ENCODE measurements at regions not wholly inside any gene's neighbourhood (a gene's known extent, or its start where the extent isn't known, plus 50 kb on each side); places are given as distances from the start of the nearest gene placed in this dataset.

DNA sequence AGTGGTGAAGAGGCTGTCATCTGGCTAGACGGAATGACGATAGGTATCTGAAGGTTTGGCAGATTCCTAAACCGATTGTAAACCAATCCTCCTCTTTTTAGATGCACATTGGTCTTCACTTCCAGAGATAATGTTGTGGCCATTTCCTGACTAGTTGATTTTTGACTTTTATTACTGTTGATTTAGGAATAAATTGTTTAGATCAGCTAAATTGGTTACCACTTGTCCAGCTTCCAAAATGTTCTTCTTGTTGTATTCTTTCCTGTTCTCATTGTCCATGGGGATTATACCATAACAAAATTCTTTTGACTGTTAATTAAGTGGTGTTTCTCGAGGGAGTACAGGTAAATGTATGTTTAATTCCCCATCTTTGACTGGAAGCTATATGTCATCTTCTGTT is 119.7 kb downstream of the MACROH2A1 start:
- ATAC-seq, result no peak
- Mint-ChIP-seq H3K36me3 (ENCODE audit: low read depth) (no peaks in the 10 kb centered on the region), H3K9me3 (ENCODE audit: insufficient read depth) (no peaks in the 10 kb centered on the region), H3K4me3 (no peak overlapping the region), H3K27me3 (ENCODE audit: low read depth) (peaks cover 78% of the 10 kb centered on the region), H3K27ac (no peak overlapping the region), H3K4me1 (ENCODE audit: low read depth) (no peaks in the 10 kb centered on the region)
- ChIA-PET CTCF (no interaction called here), POLR2A (no interaction called here)
- no peak for DNase-seq

DNA sequence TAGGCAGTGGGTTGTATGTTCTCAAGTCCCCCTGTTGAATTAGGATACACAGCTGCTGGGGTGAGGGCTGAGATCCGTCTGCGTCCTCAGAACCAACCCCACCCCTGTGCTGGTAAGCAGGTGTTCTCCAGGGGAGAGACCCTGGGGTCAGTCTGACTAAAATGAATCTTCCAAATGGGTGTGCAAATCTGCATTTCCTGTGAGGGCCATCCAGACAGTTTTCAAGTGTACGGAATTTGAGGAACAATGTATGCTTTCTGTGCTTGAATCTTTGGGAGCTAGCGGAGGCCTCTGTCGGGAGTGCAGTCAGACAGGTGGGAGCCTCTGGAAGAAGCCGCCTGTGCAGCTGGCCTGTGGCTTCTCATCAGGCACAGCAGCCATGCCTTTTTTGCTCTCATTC is 122.9 kb downstream of the MACROH2A1 start:
- peaks cover 56% of the 10 kb centered on the region for H3K27me3 Mint-ChIP-seq (ENCODE audit: low read depth)
- no peak overlapping the region for H3K4me3 Mint-ChIP-seq
- ChIA-PET CTCF (no interaction called here), POLR2A (no interaction called here)
- DNase-seq, result no peak
- H3K36me3 Mint-ChIP-seq (ENCODE audit: low read depth), result no peaks in the 10 kb centered on the region
- H3K9me3 Mint-ChIP-seq (ENCODE audit: insufficient read depth), result no peaks in the 10 kb centered on the region
- H3K27ac Mint-ChIP-seq, result no peak overlapping the region
- no peaks in the 10 kb centered on the region for H3K4me1 Mint-ChIP-seq (ENCODE audit: low read depth)
- ATAC-seq, result no peak

DNA sequence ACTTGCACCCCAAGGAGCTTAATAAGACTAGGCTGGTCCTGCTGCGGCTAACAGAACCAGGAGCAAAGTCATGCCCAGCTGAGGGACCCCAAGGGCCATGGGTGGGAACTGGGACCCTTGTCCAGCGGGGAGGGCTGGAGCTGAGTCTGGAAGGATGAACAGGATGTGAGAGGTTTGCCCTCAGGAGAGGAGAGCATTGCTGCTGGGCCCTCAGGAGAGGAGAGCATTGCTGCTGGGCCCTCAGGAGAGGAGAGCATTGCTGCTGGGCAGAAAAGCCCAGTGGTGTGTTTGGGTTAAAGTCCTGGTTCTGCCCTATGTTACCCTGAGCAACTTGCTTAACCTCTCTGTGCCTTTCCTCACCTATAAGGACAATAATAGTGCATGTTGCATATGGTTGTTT is 125.8 kb downstream of the MACROH2A1 start:
- no peaks in the 10 kb centered on the region for H3K9me3 Mint-ChIP-seq (ENCODE audit: insufficient read depth)
- H3K4me3 Mint-ChIP-seq, result no peak overlapping the region
- H3K4me1 Mint-ChIP-seq (ENCODE audit: low read depth), result no peaks in the 10 kb centered on the region
- ATAC-seq (peak; percentile 39), DNase-seq (no peak)
- POLR2A ChIA-PET, result interaction anchor here (0.5 kb wide), 1 partner anchor 1036 kb away, joined by 3 read pairs; no protein-coding TSS in a partner anchor
- no peaks in the 10 kb centered on the region for H3K36me3 Mint-ChIP-seq (ENCODE audit: low read depth)
- H3K27ac Mint-ChIP-seq, result no peak overlapping the region
- CTCF ChIA-PET, result no interaction called here
- H3K27me3 Mint-ChIP-seq (ENCODE audit: low read depth), result peaks cover 35% of the 10 kb centered on the region

DNA sequence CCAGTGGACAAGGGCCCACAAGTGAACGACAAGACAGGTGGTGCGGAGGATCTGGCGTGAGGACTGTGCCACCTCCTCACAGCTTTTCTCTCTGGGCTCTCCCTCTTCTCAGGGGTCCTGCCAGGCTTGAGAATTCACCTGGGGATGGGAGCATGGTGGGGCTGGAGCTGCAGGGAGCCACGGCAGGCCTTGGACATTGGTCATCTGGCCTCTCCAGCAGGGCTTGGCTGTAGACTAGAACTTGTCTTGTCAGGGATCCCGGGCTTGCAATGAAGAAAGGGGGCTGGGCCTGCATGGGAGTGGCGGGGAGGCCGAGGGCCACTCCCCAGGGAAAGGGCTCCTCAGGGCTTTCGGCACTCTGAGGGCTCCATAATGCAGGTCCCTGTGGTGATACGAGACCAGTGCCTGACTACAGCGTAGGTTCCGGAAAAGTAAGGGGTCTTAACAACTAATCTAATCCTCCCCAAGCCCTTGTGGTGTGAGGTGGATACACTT is 126.7 kb downstream of the MACROH2A1 start:
- no peak for ATAC-seq
- Mint-ChIP-seq H3K9me3 (ENCODE audit: insufficient read depth) (no peaks in the 10 kb centered on the region), H3K4me1 (ENCODE audit: low read depth) (no peaks in the 10 kb centered on the region), H3K36me3 (ENCODE audit: low read depth) (no peaks in the 10 kb centered on the region), H3K27me3 (ENCODE audit: low read depth) (peaks cover 33% of the 10 kb centered on the region), H3K4me3 (no peak overlapping the region), H3K27ac (no peak overlapping the region)
- ChIA-PET POLR2A (interaction anchor here (0.8 kb wide), 1 partner anchor 26 kb away, joined by 4 read pairs; no protein-coding TSS in a partner anchor), CTCF (no interaction called here)
- no peak for DNase-seq

DNA sequence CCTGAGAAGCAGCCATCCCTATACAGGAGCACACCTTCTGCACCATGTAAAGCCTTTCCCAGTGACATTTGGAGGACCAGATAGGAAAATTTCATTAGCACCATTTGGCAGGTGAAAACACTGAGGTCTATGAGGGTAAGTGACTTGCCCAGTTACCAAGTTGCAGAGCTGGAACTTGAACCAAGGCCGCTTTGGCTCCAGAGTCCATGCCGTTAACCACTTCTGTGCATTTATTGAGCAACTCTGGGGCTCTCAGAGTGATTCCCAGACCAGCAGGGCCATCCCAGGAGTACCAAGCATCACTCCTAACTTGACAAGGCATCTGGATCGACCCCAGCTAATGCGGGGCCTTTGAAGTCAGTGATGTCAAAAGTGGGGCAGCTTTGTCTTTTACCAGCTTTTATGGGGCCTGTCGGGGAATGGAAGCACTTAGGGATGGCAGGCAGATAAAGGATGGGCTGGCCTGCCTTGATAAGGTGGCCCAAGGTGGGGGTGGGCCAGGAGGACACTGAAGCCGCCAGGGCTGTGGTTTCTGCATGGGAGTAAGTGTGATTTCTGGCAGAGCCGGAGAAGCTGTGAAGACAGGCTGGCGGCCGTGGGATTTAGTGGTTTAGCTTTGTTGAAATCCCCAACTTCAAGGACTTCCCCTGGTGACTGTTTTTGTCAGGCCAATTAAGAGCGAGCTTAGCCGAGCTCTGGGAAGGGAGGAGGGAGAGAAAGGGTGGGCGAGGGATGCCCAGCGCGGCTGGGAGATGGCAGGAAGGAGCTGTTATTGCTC is 127.3 kb downstream of the MACROH2A1 start:
- peaks cover 30% of the 10 kb centered on the region for H3K27me3 Mint-ChIP-seq (ENCODE audit: low read depth)
- H3K4me3 Mint-ChIP-seq, result no peak overlapping the region
- ATAC-seq (no peak), DNase-seq (no peak)
- no peaks in the 10 kb centered on the region for H3K36me3 Mint-ChIP-seq (ENCODE audit: low read depth)
- CTCF ChIA-PET, result no interaction called here
- POLR2A ChIA-PET, result interaction anchor here (0.8 kb wide), 1 partner anchor 26 kb away, joined by 4 read pairs; no protein-coding TSS in a partner anchor
- H3K4me1 Mint-ChIP-seq (ENCODE audit: low read depth), result no peaks in the 10 kb centered on the region
- H3K9me3 Mint-ChIP-seq (ENCODE audit: insufficient read depth), result no peaks in the 10 kb centered on the region
- no peak overlapping the region for H3K27ac Mint-ChIP-seq

DNA sequence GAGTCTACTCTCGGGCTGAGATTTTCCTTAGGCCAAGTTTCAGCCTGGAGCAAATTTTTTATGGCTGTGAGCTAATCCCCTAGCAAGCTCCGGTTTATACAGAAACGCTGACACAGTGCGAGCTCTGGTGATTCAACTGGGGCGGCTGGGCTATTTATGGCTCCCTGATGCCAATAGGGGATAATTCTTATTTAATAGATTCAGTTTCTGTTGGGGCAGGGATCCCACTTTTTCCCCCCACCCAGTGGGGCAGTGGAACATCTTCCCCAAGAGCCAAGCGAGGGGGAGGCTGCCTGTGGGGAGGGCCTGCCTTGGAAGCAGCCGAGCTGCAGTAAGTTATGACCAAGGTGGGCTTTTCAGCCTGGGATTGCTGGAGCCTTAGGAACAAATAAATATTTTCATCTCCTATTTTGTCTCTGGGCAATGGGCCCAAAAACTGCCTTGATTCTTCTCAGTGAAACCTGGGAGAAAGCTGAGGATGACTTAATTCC is 129.1 kb downstream of the MACROH2A1 start:
- Mint-ChIP-seq H3K4me3 (no peak overlapping the region), H3K27me3 (ENCODE audit: low read depth) (peaks cover 19% of the 10 kb centered on the region), H3K4me1 (ENCODE audit: low read depth) (no peaks in the 10 kb centered on the region), H3K9me3 (ENCODE audit: insufficient read depth) (no peaks in the 10 kb centered on the region), H3K36me3 (ENCODE audit: low read depth) (no peaks in the 10 kb centered on the region), H3K27ac (no peak overlapping the region)
- ATAC-seq (no peak), DNase-seq (no peak)
- POLR2A ChIA-PET, result no interaction called here
- CTCF ChIA-PET, result no interaction called here

DNA sequence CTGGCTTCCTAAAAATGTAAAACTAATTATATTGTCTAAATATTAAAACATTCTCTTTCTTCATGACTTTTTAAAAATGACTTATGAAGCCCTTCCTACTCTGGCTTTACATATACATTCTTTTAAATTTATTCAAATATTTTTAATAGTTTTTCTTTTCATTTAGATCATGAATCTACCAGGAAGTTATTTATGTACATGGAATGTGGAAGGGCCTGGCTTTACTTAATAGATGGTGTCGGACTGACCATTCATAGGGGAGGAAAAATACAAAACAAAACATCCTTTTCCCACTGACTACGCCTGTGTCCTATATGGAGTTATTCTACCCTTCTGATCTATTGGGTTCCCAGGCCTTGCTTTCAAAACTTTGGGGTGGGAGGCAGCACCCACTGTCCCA is 129.8 kb downstream of the MACROH2A1 start:
- Mint-ChIP-seq H3K27ac (no peak overlapping the region), H3K36me3 (ENCODE audit: low read depth) (no peaks in the 10 kb centered on the region), H3K4me3 (no peak overlapping the region), H3K4me1 (ENCODE audit: low read depth) (no peaks in the 10 kb centered on the region), H3K9me3 (ENCODE audit: insufficient read depth) (no peaks in the 10 kb centered on the region), H3K27me3 (ENCODE audit: low read depth) (peaks cover 18% of the 10 kb centered on the region)
- ChIA-PET POLR2A (no interaction called here), CTCF (no interaction called here)
- ATAC-seq, result no peak
- no peak for DNase-seq

DNA sequence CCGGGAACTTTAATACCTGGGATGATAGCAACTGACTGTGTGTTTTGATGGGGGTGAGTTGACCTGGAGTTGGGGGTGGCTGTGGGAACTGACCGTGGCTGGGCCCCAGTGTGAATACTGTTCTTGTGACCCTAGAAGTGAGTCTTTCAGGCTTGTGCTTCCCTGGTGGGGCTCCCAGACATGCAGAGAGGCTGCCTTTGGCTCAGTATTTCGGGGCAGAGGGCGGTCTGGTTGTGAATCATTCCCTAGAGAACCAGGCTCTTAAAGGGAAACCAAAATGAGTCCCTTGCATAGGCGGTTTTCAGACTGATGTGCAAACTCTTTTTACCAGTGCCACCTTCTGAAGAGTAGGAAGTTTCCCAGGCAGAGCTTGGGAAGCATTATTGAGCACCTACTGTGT is 132.1 kb downstream of the MACROH2A1 start:
- DNase-seq (no peak), ATAC-seq (no peak)
- CTCF ChIA-PET, result no interaction called here
- no peaks in the 10 kb centered on the region for H3K4me1 Mint-ChIP-seq (ENCODE audit: low read depth)
- no peak overlapping the region for H3K4me3 Mint-ChIP-seq
- H3K9me3 Mint-ChIP-seq (ENCODE audit: insufficient read depth), result no peaks in the 10 kb centered on the region
- H3K27ac Mint-ChIP-seq, result no peak overlapping the region
- peaks cover 22% of the 10 kb centered on the region for H3K27me3 Mint-ChIP-seq (ENCODE audit: low read depth)
- H3K36me3 Mint-ChIP-seq (ENCODE audit: low read depth), result no peaks in the 10 kb centered on the region
- POLR2A ChIA-PET, result no interaction called here

DNA sequence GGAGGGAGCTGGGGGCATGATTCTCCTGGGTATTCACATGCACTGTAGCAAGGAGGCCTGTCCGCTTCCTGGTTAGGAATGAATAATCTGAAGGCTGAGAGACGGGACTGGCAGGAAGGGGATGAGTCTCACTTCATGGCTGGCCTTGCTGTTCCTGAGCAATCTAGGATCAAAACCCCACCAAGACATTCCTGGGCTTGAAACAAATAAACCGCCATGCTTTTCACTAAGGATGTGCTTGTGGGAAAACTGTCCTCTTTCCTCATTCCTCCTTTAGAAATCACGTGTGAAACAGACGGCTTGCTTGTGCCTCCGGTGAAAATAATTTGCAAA is 132.8 kb downstream of the MACROH2A1 start:
- CTCF ChIA-PET, result no interaction called here
- Mint-ChIP-seq H3K36me3 (ENCODE audit: low read depth) (no peaks in the 10 kb centered on the region), H3K27ac (no peak overlapping the region), H3K4me1 (ENCODE audit: low read depth) (no peaks in the 10 kb centered on the region), H3K4me3 (no peak overlapping the region), H3K9me3 (ENCODE audit: insufficient read depth) (no peaks in the 10 kb centered on the region), H3K27me3 (ENCODE audit: low read depth) (peaks cover 25% of the 10 kb centered on the region)
- POLR2A ChIA-PET, result no interaction called here
- DNase-seq, result no peak
- ATAC-seq, result no peak

DNA sequence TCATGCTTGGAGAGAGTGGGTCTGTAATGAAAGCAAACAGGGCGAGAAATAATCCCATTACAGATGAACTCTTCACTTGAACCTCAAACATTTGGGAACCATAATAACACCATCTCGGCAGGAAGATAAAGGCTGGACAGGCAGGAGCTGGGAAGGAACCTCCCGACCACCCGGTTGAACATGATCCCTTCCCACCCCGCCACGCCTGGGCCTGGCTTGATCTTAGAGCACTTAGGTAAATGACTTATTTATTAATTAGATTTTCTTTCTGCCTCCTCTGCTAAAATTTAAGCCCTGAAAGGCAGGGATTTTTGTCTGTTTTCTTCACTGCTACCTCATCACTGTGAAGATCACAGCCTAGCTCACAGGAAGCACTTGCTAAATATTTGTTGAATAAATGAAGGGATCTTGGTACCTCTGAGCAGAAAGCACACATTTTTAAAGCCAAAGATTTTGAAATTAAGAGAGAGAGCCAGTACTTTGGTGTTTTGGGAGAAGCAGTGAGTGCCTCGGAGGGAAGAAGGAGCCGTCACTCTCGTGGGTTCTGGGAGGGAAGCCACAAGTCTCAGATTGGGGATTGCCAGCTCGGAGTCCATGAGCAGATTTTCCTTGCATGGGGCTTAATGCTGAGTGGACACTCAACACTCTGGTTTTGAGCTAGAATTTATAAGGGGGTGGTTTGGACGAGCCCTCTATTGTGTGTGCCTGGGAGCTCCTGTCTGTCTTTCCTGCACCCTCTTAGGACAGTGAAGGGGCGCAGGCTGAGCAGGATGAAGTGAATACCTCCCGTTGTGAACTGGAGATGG is 133.3 kb downstream of the MACROH2A1 start:
- ChIA-PET CTCF (no interaction called here), POLR2A (no interaction called here)
- no peaks in the 10 kb centered on the region for H3K9me3 Mint-ChIP-seq (ENCODE audit: insufficient read depth)
- no peak overlapping the region for H3K27ac Mint-ChIP-seq
- no peak overlapping the region for H3K4me3 Mint-ChIP-seq
- peaks cover 26% of the 10 kb centered on the region for H3K27me3 Mint-ChIP-seq (ENCODE audit: low read depth)
- H3K4me1 Mint-ChIP-seq (ENCODE audit: low read depth), result no peaks in the 10 kb centered on the region
- DNase-seq (no peak), ATAC-seq (no peak)
- no peaks in the 10 kb centered on the region for H3K36me3 Mint-ChIP-seq (ENCODE audit: low read depth)

DNA sequence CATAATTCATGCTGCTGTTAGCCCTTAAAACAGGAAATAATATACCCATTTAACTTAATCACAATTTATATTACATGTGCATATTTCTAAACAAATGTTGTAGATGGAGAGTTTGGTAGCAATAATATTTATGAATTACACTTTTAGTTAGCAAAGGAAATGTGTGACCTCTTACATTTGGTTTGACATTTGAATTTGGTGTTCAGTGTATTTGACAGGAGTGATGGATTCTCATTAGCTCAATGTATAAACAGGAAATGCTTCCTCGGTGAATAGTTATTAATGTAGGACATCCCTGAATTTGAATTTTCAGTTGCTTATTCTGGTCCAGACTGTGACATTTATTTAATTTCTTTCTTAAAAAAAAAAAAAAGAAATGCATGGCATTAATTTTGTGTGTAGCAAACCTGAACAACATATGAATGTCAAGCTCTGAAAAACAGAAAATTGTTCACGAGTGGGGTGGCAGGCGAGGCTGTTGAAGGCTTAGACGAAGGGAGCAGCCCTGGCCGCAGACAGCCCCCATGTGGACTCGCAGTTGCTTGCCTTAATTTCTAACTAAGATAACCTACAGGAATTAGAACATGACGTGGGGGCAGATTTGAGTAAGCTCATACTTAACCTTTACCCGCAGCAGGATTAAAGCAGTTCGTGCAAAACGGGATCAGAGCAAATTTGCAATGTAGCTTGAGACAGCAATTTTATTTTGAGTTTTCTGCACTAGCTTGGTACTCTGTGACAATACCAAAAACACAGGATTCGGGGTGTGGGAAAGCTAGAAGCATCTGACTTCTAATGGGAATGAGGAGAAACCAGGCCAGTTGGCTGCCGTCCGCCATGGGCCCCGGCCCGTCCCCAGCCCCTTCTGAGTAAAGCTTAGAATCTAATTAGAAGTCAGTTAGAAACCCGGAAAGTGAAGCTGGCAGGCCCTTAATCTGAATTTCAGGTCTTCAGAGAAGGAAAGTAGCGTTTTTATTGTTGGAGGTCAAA is 134.3 kb downstream of the MACROH2A1 start:
- peaks cover 36% of the 10 kb centered on the region for H3K27me3 Mint-ChIP-seq (ENCODE audit: low read depth)
- H3K4me1 Mint-ChIP-seq (ENCODE audit: low read depth), result no peaks in the 10 kb centered on the region
- no peaks in the 10 kb centered on the region for H3K36me3 Mint-ChIP-seq (ENCODE audit: low read depth)
- H3K4me3 Mint-ChIP-seq, result no peak overlapping the region
- H3K27ac Mint-ChIP-seq, result no peak overlapping the region
- ChIA-PET CTCF (interaction anchor here (1.2 kb wide), 1 partner anchor 67 kb away, joined by 3 read pairs; no protein-coding TSS in a partner anchor), POLR2A (interaction anchor here (0.7 kb wide), 1 partner anchor 54 kb away, joined by 3 read pairs; no protein-coding TSS in a partner anchor)
- H3K9me3 Mint-ChIP-seq (ENCODE audit: insufficient read depth), result peaks cover 1% of the 10 kb centered on the region
- no peak for DNase-seq
- ATAC-seq, result no peak
